Activated CD4-positive, alpha-beta T cell treated with anti-CD3 and anti-CD28 coated beads for 4 hours (primary cell): ENCODE measurements at regions not wholly inside any gene's neighbourhood (a gene's known extent, or its start where the extent isn't known, plus 50 kb on each side); places are given as distances from the start of the nearest gene placed in this dataset.

Source experiments
- DNase-seq, 2 donors: peaks; one replicate each; pipeline ENCODE4 v3.0.0-alpha.2; 2020

- no peak for DNase-seq
These were observed 53.8 kb upstream of the PSEN2 start for GRCh38 chr1:226816576-226816975.

GRCh38 chr1:226814751-226815537 is 55.5 kb upstream of the PSEN2 start:
- no peak for DNase-seq

- no peak for DNase-seq
These were observed 56.5 kb upstream of the PSEN2 start for GRCh38 chr1:226813671-226814591.

- no peak for DNase-seq
These were observed 59.7 kb upstream of the PSEN2 start for GRCh38 chr1:226810681-226811080.

- DNase-seq, result no peak
These were observed 60.4 kb upstream of the PSEN2 start for GRCh38 chr1:226809785-226810571.

GRCh38 chr1:226808501-226808900 is 61.9 kb upstream of the PSEN2 start:
- DNase-seq, result no peak

GRCh38 chr1:226806988-226807387 is 63.4 kb upstream of the PSEN2 start:
- DNase-seq, result no peak

- no peak for DNase-seq
These were observed 65.3 kb upstream of the PSEN2 start for GRCh38 chr1:226804907-226805759.

GRCh38 chr1:226800763-226801380 is 61.8 kb upstream of the ITPKB start:
- DNase-seq, result no peak

- DNase-seq, result no peak
These were observed 60.7 kb upstream of the ITPKB start for GRCh38 chr1:226799634-226800281.

GRCh38 chr1:226798427-226799411 is 59.6 kb upstream of the ITPKB start:
- peak; percentile 55 to 57 for DNase-seq

- no peak for DNase-seq
These were observed 58.1 kb upstream of the ITPKB start for GRCh38 chr1:226797151-226797550.

- no peak for DNase-seq
These were observed 54.7 kb upstream of the ITPKB start for GRCh38 chr1:226793620-226794276.

GRCh38 chr1:226792368-226792767 is 53.3 kb upstream of the ITPKB start:
- DNase-seq, result no peak

- no peak for DNase-seq
These were observed 51.6 kb upstream of the ITPKB start for GRCh38 chr1:226790545-226791181.

GRCh38 chr1:226788965-226789364 is 49.9 kb upstream of the ITPKB start:
- no peak for DNase-seq
